Epithelial cell of esophagus (primary cell): ENCODE measurements at regions not wholly inside any gene's neighbourhood (a gene's known extent, or its start where the extent isn't known, plus 50 kb on each side); places are given as distances from the start of the nearest gene placed in this dataset.
A peak's percentile ranks its signal among the peaks of the same experiment; 100 is the strongest.

Experiments
- DNase-seq: peaks from one replicate; pipeline ENCODE4 v3.0.0; 2010; ENCODE audit warnings: low read depth
- H3K4me3 ChIP-seq: 2 replicates; pipeline ENCODE4 v1.5.1; 2011; ENCODE audit warnings: mild to moderate bottlenecking, low read length, control low read depth
- CTCF ChIP-seq: IDR thresholded peaks from 2 replicates; pipeline ENCODE4 v1.5.1; 2011; ENCODE audit warnings: low read depth, mild to moderate bottlenecking, low read length, control low read depth, inconsistent platforms; ENCODE audit not compliant: insufficient read depth; ENCODE audit errors: missing control alignments

- TF ChIP-seq CTCF = no peak
- H3K4me3 ChIP-seq = no peak overlapping the region
- no peak for DNase-seq
Measured at GRCh38 chr16:85359147-85359822, 247.0 kb upstream of the CIBAR2 start.

DNA sequence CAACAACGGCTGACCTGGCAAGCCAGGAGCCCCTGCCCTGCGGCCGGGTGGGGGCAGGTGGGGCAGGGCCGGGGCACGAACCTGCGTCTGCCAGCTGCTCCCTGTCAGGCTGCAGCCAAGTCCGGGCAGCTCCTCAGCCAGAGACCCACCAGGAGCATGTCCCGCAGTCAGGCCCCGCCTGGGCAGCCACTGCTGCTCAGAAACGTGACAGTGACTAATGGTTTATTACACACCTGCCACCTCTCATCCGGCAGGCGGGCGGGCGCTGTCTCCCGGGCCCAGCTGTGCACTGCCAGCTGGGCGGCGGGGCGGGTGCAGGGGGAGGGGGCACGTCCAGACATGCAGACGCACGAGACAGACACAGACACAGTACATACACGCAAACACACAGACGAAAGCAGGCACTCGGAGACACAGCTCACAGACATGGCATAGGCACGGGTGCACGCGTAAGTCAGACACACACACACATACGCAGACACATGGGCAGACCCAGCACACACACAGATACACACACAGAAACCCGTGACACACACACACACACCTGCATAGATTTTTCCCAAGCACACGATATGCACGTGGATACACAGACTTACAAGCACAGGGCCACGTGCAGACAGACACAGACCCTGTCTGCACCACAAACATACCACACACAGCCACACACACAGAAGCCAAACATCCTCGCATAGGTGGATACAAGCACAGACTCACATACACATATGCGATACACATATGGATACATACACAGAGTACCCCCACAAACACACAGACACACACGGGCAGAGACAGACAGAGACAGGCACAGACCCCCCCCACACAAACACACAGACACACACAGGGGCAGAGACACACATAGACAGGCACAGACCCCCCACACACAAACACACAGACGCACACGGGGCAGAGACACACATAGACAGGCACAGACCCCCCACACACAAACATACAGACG is 248.3 kb upstream of the CIBAR2 start:
- H3K4me3 ChIP-seq = no peak overlapping the region
- DNase-seq = peak; percentile 94
- no peak for TF ChIP-seq CTCF

DNA sequence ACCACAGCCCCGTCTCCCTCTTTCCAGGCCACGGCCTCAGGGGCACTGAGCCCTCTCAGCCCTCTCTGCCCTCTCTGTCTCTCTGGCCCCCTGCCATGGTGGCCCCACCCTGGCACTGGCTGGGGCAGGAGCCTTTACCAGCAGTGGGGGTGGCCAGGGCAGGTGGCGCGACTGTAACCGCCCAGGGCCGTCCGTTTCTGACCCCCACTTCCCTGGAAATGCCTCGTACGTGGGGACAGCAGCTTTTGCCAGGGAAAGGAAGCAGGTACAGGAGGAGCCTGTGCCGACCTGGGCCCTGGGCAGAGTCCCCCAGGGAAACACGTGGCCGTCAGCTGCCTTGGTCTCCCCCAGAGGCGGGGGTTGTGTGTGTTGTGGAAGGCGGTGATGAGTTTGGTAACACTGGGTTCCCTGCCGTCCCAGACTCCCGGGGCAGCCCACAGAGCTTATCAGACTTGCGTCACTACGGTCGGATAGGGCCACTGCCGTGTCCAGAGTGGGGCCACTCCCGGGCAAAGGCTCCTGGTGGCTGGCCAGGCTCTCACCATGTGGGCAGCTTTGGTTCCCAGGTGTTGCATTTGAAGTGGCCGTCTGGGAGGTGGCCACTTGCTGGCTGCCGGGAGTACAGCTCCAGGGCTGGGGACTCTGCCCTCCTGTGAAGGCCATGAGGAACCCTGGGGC is 249.3 kb upstream of the CIBAR2 start:
- no peak for TF ChIP-seq CTCF
- no peak overlapping the region for H3K4me3 ChIP-seq
- DNase-seq = no peak

DNA sequence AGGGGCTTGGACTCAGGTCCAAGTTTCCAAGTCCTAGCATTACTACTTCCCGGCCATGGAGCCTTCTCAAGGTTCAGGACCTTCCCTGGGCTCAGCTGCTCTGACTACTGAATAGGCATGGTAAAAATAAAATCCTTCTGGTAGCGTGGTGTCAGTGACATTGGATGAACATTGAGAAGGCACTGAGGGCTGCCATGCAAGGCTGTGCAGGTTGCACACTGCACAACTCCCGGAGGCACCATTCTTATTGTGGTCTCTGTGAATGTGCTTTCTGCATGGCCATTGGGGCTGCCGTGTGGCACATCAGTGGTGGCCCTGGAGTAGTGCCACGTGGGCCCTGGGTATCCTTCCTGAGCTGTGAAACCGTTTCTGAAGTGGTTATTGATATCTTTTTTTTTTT is 250.2 kb upstream of the CIBAR2 start:
- no peak for TF ChIP-seq CTCF
- DNase-seq = no peak

DNA sequence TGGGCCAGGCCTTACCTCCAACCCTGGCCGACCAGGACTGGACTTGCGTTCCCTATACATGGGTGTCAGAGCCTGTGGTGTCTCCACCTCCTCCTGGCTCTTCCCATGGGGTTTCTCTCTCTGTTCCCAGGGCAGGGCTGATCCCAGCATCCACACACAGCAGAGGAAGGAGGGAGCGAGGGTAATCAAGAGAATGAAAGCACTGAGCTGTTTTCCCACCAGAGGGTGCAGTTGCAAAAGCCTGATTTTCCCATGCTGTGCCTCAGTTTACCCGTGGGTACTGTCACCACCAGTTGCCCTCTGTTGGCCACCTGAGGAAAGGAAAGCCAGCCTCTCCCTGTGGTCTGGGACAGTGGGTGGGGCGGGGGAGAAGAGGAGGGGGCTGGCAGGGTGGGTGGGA is 249.7 kb upstream of the GSE1 start:
- DNase-seq = no peak
- no peak overlapping the region for H3K4me3 ChIP-seq
- no peak for TF ChIP-seq CTCF

More for the DNA sequence above, 250.2 kb upstream of the CIBAR2 start:
- H3K4me3 ChIP-seq = no peak overlapping the region

DNA sequence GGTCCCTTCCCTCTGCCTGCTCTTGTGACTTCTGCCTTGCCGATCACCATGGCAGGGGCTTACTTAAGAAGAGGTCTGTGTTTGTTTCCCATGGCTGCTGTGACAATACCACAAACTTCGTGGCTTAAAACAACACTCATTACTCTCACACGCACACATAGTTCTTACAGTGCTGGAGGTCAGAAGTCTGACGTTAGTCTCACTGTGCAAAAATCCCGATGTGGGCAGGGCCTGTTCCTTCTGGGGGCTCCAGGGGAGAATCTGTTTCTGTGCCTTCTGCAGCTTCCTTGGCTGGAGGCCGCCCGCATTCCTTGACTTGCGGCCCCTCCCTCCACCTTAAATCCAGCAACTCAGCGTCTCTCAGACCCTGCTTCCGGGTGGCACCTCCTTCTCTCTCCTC is 249.2 kb upstream of the GSE1 start:
- H3K4me3 ChIP-seq = no peak overlapping the region
- DNase-seq = no peak
- no peak for TF ChIP-seq CTCF
